Prostate gland (tissue), 2 donors: ENCODE measurements at regions not wholly inside any gene's neighbourhood (a gene's known extent, or its start where the extent isn't known, plus 50 kb on each side); places are given as distances from the start of the nearest gene placed in this dataset.

ENCODE experiments used
- DNase-seq: peaks from one replicate; pipeline ENCODE4 v3.0.0-alpha.2; 2019; ENCODE audit warnings: low spot score
- H3K27ac ChIP-seq, 2 donors: fragments of 200-600 bp; sonication (generic); 2 replicates each; pipeline ENCODE4 v1.5.1; 2017 to 2019
- H3K27me3 ChIP-seq: fragments of 200-600 bp; sonication (generic); replicated peaks from 2 replicates; pipeline ENCODE4 v1.5.1; 2019; ENCODE audit not compliant: insufficient read depth
- H3K36me3 ChIP-seq, 2 donors: fragments of 200-600 bp; sonication (generic); 1 replicate in 1 of 2; 2 replicates in 1 of 2; pipeline versions ENCODE4 v1.5.1 to v1.8.1; 2017 to 2019
- H3K4me1 ChIP-seq: fragments of 200-600 bp; sonication (generic); replicated peaks from 2 replicates; pipeline ENCODE4 v1.5.1; 2019
- H3K4me3 ChIP-seq, 2 donors: fragments of 200-600 bp; sonication (generic); 2 replicates each; pipeline ENCODE4 v1.5.1; 2017 to 2019
- H3K9me3 ChIP-seq: fragments of 200-600 bp; sonication (generic); 2 replicates; pipeline ENCODE4 v1.5.1; 2017
- CTCF ChIP-seq, 4 experiments: fragments of 200-600 bp in 2 of 4; fragments of 450-650 bp in 2 of 4; sonication (generic) in 2 of 4; IDR thresholded peaks; 1 replicate in 3 of 4; 2 replicates in 1 of 4; pipeline ENCODE4 v1.5.1; 2016 to 2019; ENCODE audit warnings: antibody characterized with exemption in 4 of 4, mild to moderate bottlenecking in 2 of 4, moderate library complexity in 2 of 4
- POLR2A ChIP-seq: fragments of 450-650 bp; IDR thresholded peaks from one replicate; pipeline ENCODE4 v1.6.1; 2016; ENCODE audit warnings: antibody characterized with exemption, mild to moderate bottlenecking
- POLR2AphosphoS5 ChIP-seq: sonication (generic); formaldehyde crosslinking; IDR thresholded peaks from one replicate; pipeline ENCODE4 v1.6.1; 2017; ENCODE audit warnings: antibody characterized with exemption
- whole genome bisulfite sequencing: methylation state at CpG from one replicate; pipeline ENCODE4 v1.1.5; 2018; 5-methylcytosine and 5-hydroxymethylcytosine counted together
- intact Hi-C: fragments of 100-400 bp; cut with DNase I; formaldehyde crosslinking; loops from one replicate; pipeline ENCODE4 v1.14.2; 2022

GRCh38 chr21:35227786-35228185, 178.7 kb upstream of the RUNX1 start:
- no peaks in the 10 kb centered on the region for H3K4me1 ChIP-seq
- intact Hi-C loops, result no loop called here
- 72% methylated on average over 5 of the region's 5 CpGs for WGBS
- no peaks in the 10 kb centered on the region for H3K27me3 ChIP-seq
- H3K36me3 ChIP-seq, result no peaks in the 10 kb centered on the region
- no peak overlapping the region for H3K4me3 ChIP-seq
- no peak for TF ChIP-seq POLR2AphosphoS5
- no peak overlapping the region for H3K27ac ChIP-seq
- DNase-seq, result no peak
- no peaks in the 10 kb centered on the region for H3K9me3 ChIP-seq

GRCh38 chr21:35226968-35227744, 178.1 kb upstream of the RUNX1 start:
- no peak for DNase-seq
- no peaks in the 10 kb centered on the region for H3K36me3 ChIP-seq

GRCh38 chr21:35226328-35226727, 177.2 kb upstream of the RUNX1 start:
- H3K27me3 ChIP-seq, result no peaks in the 10 kb centered on the region
- no peaks in the 10 kb centered on the region for H3K4me1 ChIP-seq
- WGBS, result 67% methylated on average over 6 of the region's 6 CpGs
- H3K9me3 ChIP-seq, result no peaks in the 10 kb centered on the region
- DNase-seq, result no peak
- intact Hi-C loops, result no loop called here
- H3K4me3 ChIP-seq, result no peak overlapping the region
- H3K27ac ChIP-seq, result no peak overlapping the region
- TF ChIP-seq CTCF (IDR thresholded peaks at IDR 0.05) (no peak), POLR2A (no peak), POLR2AphosphoS5 (no peak)
- H3K36me3 ChIP-seq, result no peaks in the 10 kb centered on the region

More at GRCh38 chr21:35226968-35227744, 178.1 kb upstream of the RUNX1 start:
- no peak for TF ChIP-seq POLR2AphosphoS5
- no peak for TF ChIP-seq POLR2A
- no peak for TF ChIP-seq CTCF (IDR thresholded peaks at IDR 0.05)
- intact Hi-C loops, result no loop called here
- Histone ChIP-seq H3K27ac (no peak overlapping the region), H3K4me3 (no peak overlapping the region), H3K9me3 (no peaks in the 10 kb centered on the region), H3K4me1 (no peaks in the 10 kb centered on the region), H3K27me3 (no peaks in the 10 kb centered on the region)
- WGBS, result 74% methylated on average over 13 of the region's 13 CpGs

GRCh38 chr21:35225573-35225972, 176.5 kb upstream of the RUNX1 start:
- Histone ChIP-seq H3K9me3 (no peaks in the 10 kb centered on the region), H3K27me3 (no peaks in the 10 kb centered on the region), H3K4me1 (no peaks in the 10 kb centered on the region), H3K36me3 (no peaks in the 10 kb centered on the region), H3K27ac (no peak overlapping the region), H3K4me3 (no peak overlapping the region)
- no peak for TF ChIP-seq POLR2AphosphoS5
- no peak for TF ChIP-seq POLR2A
- TF ChIP-seq CTCF (IDR thresholded peaks at IDR 0.05), result no peak
- no peak for DNase-seq
- 93% methylated on average over 6 of the region's 6 CpGs for whole genome bisulfite sequencing
- intact Hi-C loops, result no loop called here

- Histone ChIP-seq H3K27ac (no peak overlapping the region), H3K4me3 (no peak overlapping the region), H3K4me1 (no peaks in the 10 kb centered on the region), H3K36me3 (no peaks in the 10 kb centered on the region), H3K27me3 (no peaks in the 10 kb centered on the region), H3K9me3 (no peaks in the 10 kb centered on the region)
- no peak for DNase-seq
- intact Hi-C loops, result no loop called here
- WGBS, result 64% methylated on average over 6 of the region's 6 CpGs
- TF ChIP-seq POLR2AphosphoS5 (no peak), CTCF (IDR thresholded peaks at IDR 0.05) (no peak), POLR2A (no peak)
Measured at GRCh38 chr21:35223480-35224156, 174.5 kb upstream of the RUNX1 start.
